Brain microvascular endothelial cell (primary cell): ENCODE measurements at regions not wholly inside any gene's neighbourhood (a gene's known extent, or its start where the extent isn't known, plus 50 kb on each side); places are given as distances from the start of the nearest gene placed in this dataset.

ENCODE experiments used
- DNase-seq: peaks from one replicate; pipeline ENCODE4 v3.0.0-alpha.2; 2020
- H3K27ac ChIP-seq: fragments of 250-450 bp; sonication (Bioruptor Pico); 2 replicates; pipeline ENCODE4 v1.5.1; 2020; ENCODE audit warnings: mild to moderate bottlenecking, moderate library complexity
- H3K27me3 ChIP-seq: fragments of 250-450 bp; sonication (Bioruptor Pico); replicated peaks from 2 replicates; pipeline ENCODE4 v1.5.1; 2020; ENCODE audit warnings: mild to moderate bottlenecking
- H3K36me3 ChIP-seq: fragments of 250-450 bp; sonication (Bioruptor Pico); replicated peaks from 2 replicates; pipeline ENCODE4 v1.5.1; 2020; ENCODE audit warnings: mild to moderate bottlenecking
- H3K4me3 ChIP-seq: 2 replicates; pipeline ENCODE4 v1.5.1; 2011; ENCODE audit warnings: low read depth, mild to moderate bottlenecking, control low read depth, low read length, moderate library complexity
- CTCF ChIP-seq: IDR thresholded peaks from 2 replicates; pipeline ENCODE4 v1.5.1; 2011; ENCODE audit warnings: low read depth, mild to moderate bottlenecking, moderate library complexity, low read length, control low read depth, inconsistent platforms; ENCODE audit errors: missing control alignments
- in situ Hi-C: cut with HindIII; loops from 2 replicates; pipeline ENCODE4 v1.10.0; 2017; ENCODE audit warnings: low sequenced_read_pairs, low pct_ligation_motif_present

GRCh38 chr11:134677891-134678551 lies 266.0 kb upstream of the B3GAT1 start:
- DNase-seq: no peak
- Histone ChIP-seq H3K27me3 (no peaks in the 10 kb centered on the region), H3K36me3 (no peaks in the 10 kb centered on the region), H3K4me3 (no peak overlapping the region), H3K27ac (no peak overlapping the region)
- in situ Hi-C loops: no loop called here
- TF ChIP-seq CTCF: no peak

GRCh38 chr11:134677397-134677822 lies 265.4 kb upstream of the B3GAT1 start:
- in situ Hi-C loops: no loop called here
- H3K36me3 ChIP-seq: no peaks in the 10 kb centered on the region
- H3K27ac ChIP-seq: no peak overlapping the region
- no peak overlapping the region for H3K4me3 ChIP-seq
- DNase-seq: no peak
- no peak for TF ChIP-seq CTCF
- no peaks in the 10 kb centered on the region for H3K27me3 ChIP-seq

- Histone ChIP-seq H3K4me3 (no peak overlapping the region), H3K27ac (no peak overlapping the region), H3K36me3 (no peaks in the 10 kb centered on the region), H3K27me3 (no peaks in the 10 kb centered on the region)
- no peak for TF ChIP-seq CTCF
- DNase-seq: no peak
- in situ Hi-C loops: no loop called here
These were observed 264.7 kb upstream of the B3GAT1 start for GRCh38 chr11:134676516-134677287.

GRCh38 chr11:134675983-134676382 lies 263.9 kb upstream of the B3GAT1 start:
- in situ Hi-C loops: no loop called here
- Histone ChIP-seq H3K27ac (no peak overlapping the region), H3K27me3 (no peaks in the 10 kb centered on the region), H3K36me3 (no peaks in the 10 kb centered on the region), H3K4me3 (no peak overlapping the region)
- DNase-seq: no peak
- no peak for TF ChIP-seq CTCF

GRCh38 chr11:134674974-134675373 lies 262.9 kb upstream of the B3GAT1 start:
- no peak overlapping the region for H3K27ac ChIP-seq
- H3K36me3 ChIP-seq: no peaks in the 10 kb centered on the region
- no peak for DNase-seq
- in situ Hi-C loops: no loop called here
- no peaks in the 10 kb centered on the region for H3K27me3 ChIP-seq
- TF ChIP-seq CTCF: no peak
- H3K4me3 ChIP-seq: no peak overlapping the region

GRCh38 chr11:134670961-134671370 lies 258.9 kb upstream of the B3GAT1 start:
- DNase-seq: no peak
- Histone ChIP-seq H3K27ac (no peak overlapping the region), H3K27me3 (no peaks in the 10 kb centered on the region), H3K36me3 (no peaks in the 10 kb centered on the region), H3K4me3 (no peak overlapping the region)
- no peak for TF ChIP-seq CTCF
- in situ Hi-C loops: no loop called here
